OCI-LY3 (cell line): ENCODE measurements at regions not wholly inside any gene's neighbourhood (a gene's known extent, or its start where the extent isn't known, plus 50 kb on each side); places are given as distances from the start of the nearest gene placed in this dataset.

ENCODE experiments used
- CTCF ChIP-seq: fragments of 200-600, 300-600 bp; sonication (generic); IDR thresholded peaks from 2 replicates; pipeline ENCODE4 v1.5.1; 2014; ENCODE audit warnings: antibody characterized with exemption, low read length, low read depth
- EZH2phosphoT487 ChIP-seq: fragments of 200-600 bp; shearing (Covaris generic); IDR thresholded peaks from 2 replicates; pipeline ENCODE4 v1.6.1; 2018; ENCODE audit warnings: antibody characterized with exemption, mixed run types, low read depth

GRCh38 chr4:179437962-179438361 is 1995.7 kb upstream of the AGA start:
- TF ChIP-seq CTCF = no peak
- TF ChIP-seq EZH2phosphoT487 = no peak
